NCI-H526 (cell line): ENCODE measurements at regions not wholly inside any gene's neighbourhood (a gene's known extent, or its start where the extent isn't known, plus 50 kb on each side); places are given as distances from the start of the nearest gene placed in this dataset.

Experiments used
- DNase-seq, 2 experiments: peaks; one replicate each; lab custom pipeline; 2025; lab: John Stamatoyannopoulos, UW

GRCh38 chr1:60350531-60350930, 277.0 kb upstream of the C1orf87 start:
- DNase-seq = no peak

- DNase-seq = no peak
These were observed 275.3 kb upstream of the C1orf87 start for GRCh38 chr1:60348884-60349283.

GRCh38 chr1:60345621-60346020, 272.1 kb upstream of the C1orf87 start:
- no peak for DNase-seq

GRCh38 chr1:60345049-60345448, 271.5 kb upstream of the C1orf87 start:
- no peak for DNase-seq

GRCh38 chr1:60343736-60344135, 270.2 kb upstream of the C1orf87 start:
- no peak for DNase-seq

- DNase-seq = no peak
These were observed 269.0 kb upstream of the C1orf87 start for GRCh38 chr1:60342569-60342968.

GRCh38 chr1:60341274-60341673, 267.7 kb upstream of the C1orf87 start:
- no peak for DNase-seq

- no peak for DNase-seq
These were observed 258.1 kb upstream of the C1orf87 start for GRCh38 chr1:60331647-60332046.

GRCh38 chr1:60329651-60330050, 256.1 kb upstream of the C1orf87 start:
- DNase-seq = no peak

- DNase-seq = no peak
These were observed 238.3 kb upstream of the C1orf87 start for GRCh38 chr1:60311838-60312237.

GRCh38 chr1:60299581-60299980, 226.0 kb upstream of the C1orf87 start:
- DNase-seq = no peak

- DNase-seq = no peak
These were observed 224.7 kb upstream of the C1orf87 start for GRCh38 chr1:60298290-60298689.

- no peak for DNase-seq
These were observed 223.2 kb upstream of the C1orf87 start for GRCh38 chr1:60296794-60297193.

GRCh38 chr1:60292140-60292539, 218.6 kb upstream of the C1orf87 start:
- no peak for DNase-seq

GRCh38 chr1:60290393-60290792, 216.8 kb upstream of the C1orf87 start:
- no peak for DNase-seq

- no peak for DNase-seq
These were observed 214.0 kb upstream of the C1orf87 start for GRCh38 chr1:60287536-60287935.

- no peak for DNase-seq
These were observed 210.1 kb upstream of the C1orf87 start for GRCh38 chr1:60283690-60284089.

- peak; percentile 76 to 88 for DNase-seq
These were observed 207.9 kb upstream of the C1orf87 start for GRCh38 chr1:60281360-60281932.

GRCh38 chr1:60280819-60281218, 207.2 kb upstream of the C1orf87 start:
- DNase-seq = no peak

GRCh38 chr1:60280256-60280655, 206.7 kb upstream of the C1orf87 start:
- no peak for DNase-seq

- DNase-seq = no peak
These were observed 206.2 kb upstream of the C1orf87 start for GRCh38 chr1:60279798-60280197.

GRCh38 chr1:60277269-60277668, 203.7 kb upstream of the C1orf87 start:
- no peak for DNase-seq

- DNase-seq = no peak
These were observed 201.1 kb upstream of the C1orf87 start for GRCh38 chr1:60274422-60275290.

- DNase-seq = no peak
These were observed 199.6 kb upstream of the C1orf87 start for GRCh38 chr1:60273185-60273584.
